DMS153 (cell line): ENCODE measurements at regions not wholly inside any gene's neighbourhood (a gene's known extent, or its start where the extent isn't known, plus 50 kb on each side); places are given as distances from the start of the nearest gene placed in this dataset.

Source experiments
- DNase-seq: peaks from one replicate; lab custom pipeline; 2025; lab: John Stamatoyannopoulos, UW

GRCh38 chr3:159843840-159844730 lies 144.6 kb upstream of the IL12A start:
- no peak for DNase-seq

DNA sequence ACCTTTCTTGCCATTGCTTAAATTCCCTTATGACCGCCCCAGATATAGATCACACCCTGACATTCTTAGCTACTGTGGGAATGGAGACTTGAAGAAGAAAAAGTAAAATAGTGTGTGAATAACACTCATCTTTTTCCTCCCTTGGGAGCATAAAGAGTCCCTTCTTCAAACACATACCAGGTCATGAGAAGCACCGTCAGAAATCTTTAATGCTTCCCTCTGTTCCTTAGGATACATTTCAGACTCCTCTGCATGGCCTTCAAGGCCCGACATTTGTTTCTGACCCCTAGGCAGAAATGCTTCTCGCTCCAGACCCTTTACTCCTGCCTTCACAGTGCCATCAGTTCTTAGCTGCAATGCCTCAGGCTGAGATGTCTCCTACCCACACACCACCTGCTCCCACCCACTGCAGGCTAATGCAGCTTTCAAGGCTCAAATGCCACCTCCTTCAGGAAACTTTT lies 143.8 kb upstream of the IL12A start:
- DNase-seq: no peak

- no peak for DNase-seq
Observed at GRCh38 chr3:159845737-159846136, 142.9 kb upstream of the IL12A start.

GRCh38 chr3:159846255-159846654 lies 142.4 kb upstream of the IL12A start:
- DNase-seq: no peak

- DNase-seq: no peak
Observed at GRCh38 chr3:159848348-159849118, 140.1 kb upstream of the IL12A start.

DNA sequence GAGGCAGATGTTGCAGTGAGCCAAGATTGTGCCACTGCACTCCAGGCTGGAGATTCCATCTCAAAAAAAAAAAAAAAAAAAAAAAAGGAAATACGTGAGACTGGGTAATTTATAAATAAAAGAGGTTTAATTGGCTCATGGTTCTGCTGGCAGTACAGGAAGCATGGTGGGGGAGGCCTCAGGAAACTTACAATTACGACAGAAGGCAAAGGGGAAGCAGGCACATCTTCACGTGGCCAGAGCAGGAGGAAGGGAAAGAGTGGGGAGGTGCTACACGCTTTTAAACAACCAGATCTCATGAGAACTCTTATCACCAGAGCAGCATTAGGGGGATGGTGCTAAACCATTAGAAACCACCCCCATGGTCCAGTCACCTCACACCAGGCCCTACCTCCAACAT lies 138.2 kb upstream of the IL12A start:
- DNase-seq: no peak

DNA sequence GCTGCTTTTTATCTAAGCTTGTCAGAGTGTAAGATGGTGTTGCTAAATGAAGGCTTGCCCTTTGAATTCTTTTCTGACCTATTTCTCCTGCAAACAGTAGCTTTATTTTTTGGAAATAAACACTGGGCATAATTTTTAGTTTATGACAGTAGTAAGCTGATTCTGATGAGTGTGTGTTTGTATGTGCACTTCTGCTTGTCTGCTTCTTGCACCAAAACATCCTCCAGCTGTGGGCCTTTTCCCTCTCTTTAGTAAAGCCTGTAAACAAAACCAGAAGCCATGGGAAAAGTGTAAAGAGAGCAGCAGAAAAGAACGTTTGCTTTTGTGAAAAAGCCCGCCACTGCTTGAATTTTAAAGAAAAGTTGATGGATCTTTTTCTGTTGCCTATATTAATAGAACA lies 136.4 kb upstream of the IL12A start:
- no peak for DNase-seq

- DNase-seq: no peak
Observed at GRCh38 chr3:159852821-159853505, 135.7 kb upstream of the IL12A start.

GRCh38 chr3:159853506-159853864 lies 135.2 kb upstream of the IL12A start:
- no peak for DNase-seq

DNA sequence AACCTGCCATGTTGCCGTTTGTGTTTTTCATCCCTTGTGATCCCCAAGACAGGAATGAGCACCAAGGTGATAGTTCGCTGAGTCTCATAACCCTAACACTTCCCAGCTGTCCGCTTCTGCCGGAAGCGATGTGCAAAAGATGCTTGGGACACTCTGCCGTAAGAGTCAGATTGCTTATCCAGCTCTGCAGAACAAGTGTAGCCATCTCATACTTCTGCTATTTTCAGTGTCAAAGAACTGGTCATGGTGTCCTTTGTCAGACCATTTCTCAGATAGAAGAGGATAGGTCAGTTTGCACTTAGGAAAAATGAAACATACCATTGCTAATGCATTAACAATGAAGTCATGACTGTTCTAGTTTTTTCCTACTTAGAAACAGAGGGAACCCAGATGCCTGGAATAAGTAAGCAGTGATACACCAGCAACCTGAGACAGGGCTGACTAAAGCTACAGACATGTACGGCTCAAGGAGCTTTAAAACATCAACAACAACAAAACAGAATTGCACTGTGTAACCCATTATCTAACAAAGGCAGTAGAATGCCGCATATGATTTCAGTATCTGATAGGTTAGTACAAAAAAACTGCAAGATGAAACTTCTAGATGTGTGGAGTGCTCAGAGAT lies 134.0 kb upstream of the IL12A start:
- no peak for DNase-seq

- no peak for DNase-seq
Observed at GRCh38 chr3:159855599-159856346, 132.9 kb upstream of the IL12A start.

GRCh38 chr3:159856590-159857104 lies 132.0 kb upstream of the IL12A start:
- DNase-seq: no peak

DNA sequence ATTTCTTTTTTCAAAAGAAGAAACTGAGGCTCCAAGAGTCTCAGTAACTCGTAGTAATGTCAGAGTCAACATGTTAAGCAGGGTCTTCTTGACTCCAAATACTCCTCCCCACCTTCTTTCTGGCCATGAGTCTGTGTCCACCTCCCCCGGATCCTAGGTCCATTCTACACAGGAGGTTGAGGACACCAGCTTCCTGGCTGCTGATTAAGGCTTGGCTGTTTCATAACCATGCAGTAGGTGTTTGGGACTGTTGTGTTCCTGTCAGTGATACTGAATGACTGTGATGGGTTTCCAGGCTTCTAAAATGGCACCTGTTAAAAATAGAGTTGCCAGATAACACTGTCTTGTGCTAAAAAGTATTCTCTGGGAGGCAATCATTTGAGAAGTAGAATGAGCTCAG lies 130.8 kb upstream of the IL12A start:
- no peak for DNase-seq

- no peak for DNase-seq
Observed at GRCh38 chr3:159858650-159859049, 130.0 kb upstream of the IL12A start.

GRCh38 chr3:159859424-159859823 lies 129.2 kb upstream of the IL12A start:
- DNase-seq: no peak

DNA sequence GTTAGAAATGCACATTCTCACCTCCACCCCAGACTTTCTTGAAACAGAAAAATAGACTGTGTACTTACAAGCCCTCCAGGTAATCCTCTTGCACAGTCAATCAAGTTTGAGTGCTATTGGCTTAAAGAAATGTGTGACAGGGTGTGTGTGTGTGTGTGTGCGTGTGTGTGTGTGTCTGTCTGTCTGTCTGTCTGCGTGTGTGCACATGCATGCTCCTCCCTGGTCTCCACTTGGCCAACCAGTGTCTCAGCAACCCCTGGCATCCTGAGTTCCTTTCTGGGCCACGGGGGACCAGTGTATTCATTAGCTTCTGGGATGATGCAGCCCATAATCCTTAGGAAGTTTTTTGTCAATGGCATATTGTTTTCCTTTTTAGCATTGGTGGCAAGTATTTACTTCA lies 128.8 kb upstream of the IL12A start:
- no peak for DNase-seq

DNA sequence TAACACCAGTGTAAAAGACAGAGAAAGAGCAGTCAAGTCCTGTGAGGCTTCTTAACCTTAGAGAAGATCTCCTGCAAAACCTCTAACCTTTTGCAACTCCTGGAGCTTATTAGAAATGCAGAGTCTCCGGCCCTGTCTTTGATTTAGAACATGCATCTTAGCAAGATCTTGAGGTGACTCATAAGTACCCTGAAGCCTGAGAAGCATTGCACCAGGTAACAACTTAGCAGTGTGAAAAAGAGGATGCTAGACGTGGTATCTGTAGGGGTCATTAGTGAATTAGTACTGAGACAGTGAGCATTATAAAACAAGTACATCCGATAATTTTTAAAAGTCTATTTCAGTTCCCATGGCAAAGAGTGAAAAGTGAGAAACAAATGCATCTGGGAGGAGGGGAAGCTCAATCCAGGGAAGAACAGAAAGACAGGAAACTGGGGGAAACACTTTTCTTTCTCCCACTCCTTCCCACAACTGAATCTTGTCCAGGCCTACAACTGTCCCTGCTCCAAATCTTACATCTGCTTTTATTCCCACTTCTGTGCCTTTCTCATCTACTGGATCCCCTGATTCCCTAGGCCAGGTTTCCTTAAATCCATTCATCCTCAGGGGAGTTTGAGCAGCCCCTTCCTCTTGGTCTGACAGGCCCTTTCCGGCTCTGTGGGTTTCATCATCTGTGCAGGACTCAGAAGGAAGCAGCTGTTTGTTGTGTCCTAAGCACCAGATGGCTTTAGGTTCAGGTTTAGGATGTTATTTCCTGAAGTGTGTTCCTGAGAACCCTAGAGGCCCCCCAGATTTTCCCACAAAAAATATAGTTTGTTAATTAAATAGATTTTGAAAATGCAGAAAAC lies 128.1 kb upstream of the IL12A start:
- no peak for DNase-seq

- no peak for DNase-seq
Observed at GRCh38 chr3:159861369-159861987, 127.2 kb upstream of the IL12A start.

DNA sequence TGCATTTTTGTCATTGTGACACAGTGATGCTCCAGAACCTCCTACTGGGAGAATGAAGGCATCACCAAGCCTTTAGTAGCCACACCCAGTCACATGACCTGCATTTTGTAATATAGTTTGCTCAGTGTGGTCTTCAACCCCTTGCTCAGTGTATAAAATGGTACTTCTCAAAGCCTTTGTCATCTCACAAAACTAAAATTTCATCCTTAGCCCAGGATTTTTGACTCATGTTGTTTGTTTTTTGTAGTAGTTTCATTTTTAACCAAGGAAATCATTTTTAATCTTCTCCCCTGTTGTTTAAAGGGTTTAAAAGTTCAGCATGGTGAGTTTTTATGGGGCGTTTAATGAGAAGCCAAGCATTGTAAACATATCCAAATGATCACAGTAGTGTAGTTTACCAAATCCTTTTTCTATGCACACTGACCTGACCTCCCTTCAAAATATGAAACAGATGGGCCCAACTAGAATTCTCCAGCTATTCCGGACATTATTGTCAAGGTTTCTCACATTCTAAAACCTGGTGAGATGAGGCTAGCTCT lies 123.5 kb upstream of the IL12A start:
- DNase-seq: no peak
